ENCODE measurements at regions not wholly inside any gene's neighbourhood (a gene's known extent, or its start where the extent isn't known, plus 50 kb on each side); places are given as distances from the start of the nearest gene placed in this dataset.

GRCh38 chr12:38016602-38017001 is 300.0 kb upstream of the ALG10B start:
- Histone ChIP-seq H3K4me2 (no peak overlapping the region), H3K9me3 (peaks cover 16% of the 10 kb centered on the region; the same call in 1 of the 2 replicates), H3K4me3 (no peak overlapping the region), H3K27me3 (no peaks in the 10 kb centered on the region), H3K4me1 (no peaks in the 10 kb centered on the region), H3K36me3 (no peaks in the 10 kb centered on the region), H3K9ac (no peak overlapping the region), H4K20me1 (no peaks in the 10 kb centered on the region), H3K27ac (no peak overlapping the region)
- no peak for TF ChIP-seq Cebpa-rat (IDR thresholded peaks at IDR 0.05)

GRCh38 chr12:38025916-38026315 is 290.7 kb upstream of the ALG10B start:
- no peak overlapping the region for H3K9ac ChIP-seq
- H3K9me3 ChIP-seq, result peaks cover 63% of the 10 kb centered on the region
- no peaks in the 10 kb centered on the region for H3K27me3 ChIP-seq
- no peaks in the 10 kb centered on the region for H4K20me1 ChIP-seq
- no peak overlapping the region for H3K4me2 ChIP-seq
- H3K36me3 ChIP-seq, result no peaks in the 10 kb centered on the region
- no peak for TF ChIP-seq Cebpa-rat (IDR thresholded peaks at IDR 0.05)
- H3K27ac ChIP-seq, result no peak overlapping the region
- no peaks in the 10 kb centered on the region for H3K4me1 ChIP-seq
- no peak overlapping the region for H3K4me3 ChIP-seq

GRCh38 chr12:38053113-38053512 is 263.5 kb upstream of the ALG10B start:
- no peak overlapping the region for H3K9ac ChIP-seq
- H3K36me3 ChIP-seq, result no peaks in the 10 kb centered on the region
- H4K20me1 ChIP-seq, result no peaks in the 10 kb centered on the region
- H3K27me3 ChIP-seq, result no peaks in the 10 kb centered on the region
- no peak for TF ChIP-seq Cebpa-rat (IDR thresholded peaks at IDR 0.05)
- H3K4me1 ChIP-seq, result no peaks in the 10 kb centered on the region
- peaks cover 53% of the 10 kb centered on the region for H3K9me3 ChIP-seq
- no peak overlapping the region for H3K4me3 ChIP-seq
- H3K27ac ChIP-seq, result no peak overlapping the region
- no peak overlapping the region for H3K4me2 ChIP-seq

- Histone ChIP-seq H3K27ac (no peak overlapping the region), H3K9me3 (peaks cover 46% of the 10 kb centered on the region), H3K9ac (no peak overlapping the region), H3K36me3 (no peaks in the 10 kb centered on the region), H3K4me1 (no peaks in the 10 kb centered on the region), H3K4me2 (no peak overlapping the region), H3K27me3 (no peaks in the 10 kb centered on the region), H3K4me3 (no peak overlapping the region), H4K20me1 (no peaks in the 10 kb centered on the region)
- TF ChIP-seq Cebpa-rat (IDR thresholded peaks at IDR 0.05), result no peak
Measured at GRCh38 chr12:38053655-38054464, 262.7 kb upstream of the ALG10B start.

GRCh38 chr12:38056701-38057689 is 259.6 kb upstream of the ALG10B start:
- H3K4me3 ChIP-seq, result no peak overlapping the region
- no peak for TF ChIP-seq Cebpa-rat (IDR thresholded peaks at IDR 0.05)
- no peak overlapping the region for H3K9ac ChIP-seq

GRCh38 chr12:38099686-38100085 is 216.9 kb upstream of the ALG10B start:
- Histone ChIP-seq H3K27me3 (no peaks in the 10 kb centered on the region), H3K4me3 (no peak overlapping the region), H3K27ac (no peak overlapping the region), H3K36me3 (no peaks in the 10 kb centered on the region), H3K9me3 (peaks cover 20% of the 10 kb centered on the region), H3K9ac (no peak overlapping the region), H3K4me1 (no peaks in the 10 kb centered on the region), H4K20me1 (no peaks in the 10 kb centered on the region), H3K4me2 (no peak overlapping the region)
- no peak for TF ChIP-seq Cebpa-rat (IDR thresholded peaks at IDR 0.05)

More at GRCh38 chr12:38056701-38057689, 259.6 kb upstream of the ALG10B start:
- Histone ChIP-seq H3K36me3 (no peaks in the 10 kb centered on the region), H3K4me1 (no peaks in the 10 kb centered on the region), H3K27me3 (no peaks in the 10 kb centered on the region), H4K20me1 (no peaks in the 10 kb centered on the region), H3K9me3 (peaks cover 39% of the 10 kb centered on the region), H3K4me2 (no peak overlapping the region), H3K27ac (no peak overlapping the region)

GRCh38 chr12:38101753-38102152 is 214.8 kb upstream of the ALG10B start:
- Histone ChIP-seq H3K4me3 (no peak overlapping the region), H3K4me1 (no peaks in the 10 kb centered on the region), H3K9ac (no peak overlapping the region), H3K9me3 (peaks cover 20% of the 10 kb centered on the region), H3K4me2 (no peak overlapping the region), H3K27ac (no peak overlapping the region), H3K36me3 (no peaks in the 10 kb centered on the region), H3K27me3 (no peaks in the 10 kb centered on the region), H4K20me1 (no peaks in the 10 kb centered on the region)
- no peak for TF ChIP-seq Cebpa-rat (IDR thresholded peaks at IDR 0.05)

- no peak overlapping the region for H3K9ac ChIP-seq
- H3K4me2 ChIP-seq, result no peak overlapping the region
- no peaks in the 10 kb centered on the region for H4K20me1 ChIP-seq
- H3K4me3 ChIP-seq, result no peak overlapping the region
- H3K9me3 ChIP-seq, result peaks cover 20% of the 10 kb centered on the region
- no peak overlapping the region for H3K27ac ChIP-seq
- no peaks in the 10 kb centered on the region for H3K36me3 ChIP-seq
- H3K27me3 ChIP-seq, result no peaks in the 10 kb centered on the region
- no peaks in the 10 kb centered on the region for H3K4me1 ChIP-seq
- no peak for TF ChIP-seq Cebpa-rat (IDR thresholded peaks at IDR 0.05)
Measured at GRCh38 chr12:38102197-38102596, 214.4 kb upstream of the ALG10B start.

GRCh38 chr12:38110026-38110699 is 206.4 kb upstream of the ALG10B start:
- H3K4me2 ChIP-seq, result no peak overlapping the region
- H3K4me1 ChIP-seq, result peaks cover 17% of the 10 kb centered on the region; the same call in 1 of the 2 replicates
- H3K9me3 ChIP-seq, result no peaks in the 10 kb centered on the region
- H3K27me3 ChIP-seq, result no peaks in the 10 kb centered on the region
- no peaks in the 10 kb centered on the region for H3K36me3 ChIP-seq
- no peak overlapping the region for H3K27ac ChIP-seq
- no peak overlapping the region for H3K9ac ChIP-seq
- no peak overlapping the region for H3K4me3 ChIP-seq
- no peak for TF ChIP-seq Cebpa-rat (IDR thresholded peaks at IDR 0.05)
- H4K20me1 ChIP-seq, result no peaks in the 10 kb centered on the region
